Psoas muscle (tissue), 7 donors: ENCODE measurements at regions not wholly inside any gene's neighbourhood (a gene's known extent, or its start where the extent isn't known, plus 50 kb on each side); places are given as distances from the start of the nearest gene placed in this dataset.

Experiments
- ATAC-seq, 4 donors: fragments of 200-7000 bp; cut with Tn5 transposase; one replicate each; pipeline ENCODE4 v1.9.1; 2020; ENCODE audit warnings: moderate library complexity in 3 of 4, mild to moderate bottlenecking in 2 of 4
- DNase-seq, 2 donors: peaks; one replicate each; pipeline ENCODE4 v3.0.0-alpha.2; 2020
- H3K27ac ChIP-seq: fragments of 200-600 bp; one replicate; pipeline ENCODE4 v1.8.0; 2022
- H3K27me3 ChIP-seq, 3 donors: fragments of 200-600 bp in 1 of 3; one replicate each; pipeline versions ENCODE4 v1.6.1 to v1.8.0; 2013 to 2022; ENCODE audit warnings: low read length in 2 of 3, mild to moderate bottlenecking in 2 of 3, moderate library complexity in 1 of 3; ENCODE audit not compliant: insufficient read depth in 3 of 3
- H3K36me3 ChIP-seq, 2 donors: fragments of 200-600 bp in 1 of 2; one replicate each; pipeline versions ENCODE4 v1.6.1 to v1.8.0; 2013 to 2022; ENCODE audit warnings: low read depth in 1 of 2, mild to moderate bottlenecking in 1 of 2, moderate library complexity in 1 of 2; ENCODE audit not compliant: insufficient read depth in 1 of 2
- H3K4me1 ChIP-seq: fragments of 200-600 bp; one replicate; pipeline ENCODE4 v1.8.0; 2022
- H3K4me3 ChIP-seq: fragments of 200-600 bp; one replicate; pipeline ENCODE4 v1.8.0; 2022; ENCODE audit warnings: mild to moderate bottlenecking
- H3K9me3 ChIP-seq: fragments of 200-600 bp; one replicate; pipeline ENCODE4 v1.8.0; 2022
- WGBS, 3 donors: extraction: QIAGEN DNeasy Blood & Tissue Kit; methylation state at CpG; one replicate each; pipeline versions ENCODE4 v1.1.6 to v1.1.7; 2013; 5-methylcytosine and 5-hydroxymethylcytosine counted together
- intact Hi-C, 2 donors: fragments of 100-400 bp; cut with DNase I; formaldehyde crosslinking; loops; one replicate each; pipeline versions ENCODE4 v1.11.0 to v1.14.2; 2022
- TF ChIP-seq, protein P1 (sequence below): fragments of 200-600 bp; IDR thresholded peaks from one replicate; pipeline ENCODE4 v1.8.0; 2022; ENCODE audit warnings: antibody characterized with exemption
- donor health status: healthy with polysubstance abuse.
- donor health status: DM: no; HTN: no; CAD: no; lungs with moderate emphysema.
- donor health status: Bipolar disorder and iron deficiency.
- donor health status: healthy.
- donor health status: DM: yes; HTN: yes; CAD: no.
- donor health status: DM: no; HTN: no; CAD: no.
- donor health status: DM: yes; HTN: yes; CAD: no.

DNA sequence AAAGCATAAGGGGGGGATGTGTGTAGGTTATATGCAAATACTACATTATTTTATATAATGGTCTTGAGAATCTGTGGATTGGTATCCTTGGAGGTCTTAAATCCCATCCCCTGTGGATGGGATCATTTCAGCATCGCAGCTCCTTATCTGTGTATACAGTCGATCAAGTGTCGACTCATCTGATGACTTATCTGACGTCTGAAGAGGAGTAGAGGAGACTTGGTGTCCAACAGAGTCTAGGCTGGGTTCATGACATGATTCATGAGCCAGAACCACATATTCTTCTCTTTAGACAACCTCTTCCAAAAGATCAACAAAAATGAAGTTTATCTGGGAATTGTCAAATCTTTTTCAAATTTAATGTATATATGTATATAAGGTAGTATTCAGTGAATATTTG is 220.7 kb downstream of the NR2F2 start:
- intact Hi-C loops, result no loop called here
- TF ChIP-seq, protein P1, sequence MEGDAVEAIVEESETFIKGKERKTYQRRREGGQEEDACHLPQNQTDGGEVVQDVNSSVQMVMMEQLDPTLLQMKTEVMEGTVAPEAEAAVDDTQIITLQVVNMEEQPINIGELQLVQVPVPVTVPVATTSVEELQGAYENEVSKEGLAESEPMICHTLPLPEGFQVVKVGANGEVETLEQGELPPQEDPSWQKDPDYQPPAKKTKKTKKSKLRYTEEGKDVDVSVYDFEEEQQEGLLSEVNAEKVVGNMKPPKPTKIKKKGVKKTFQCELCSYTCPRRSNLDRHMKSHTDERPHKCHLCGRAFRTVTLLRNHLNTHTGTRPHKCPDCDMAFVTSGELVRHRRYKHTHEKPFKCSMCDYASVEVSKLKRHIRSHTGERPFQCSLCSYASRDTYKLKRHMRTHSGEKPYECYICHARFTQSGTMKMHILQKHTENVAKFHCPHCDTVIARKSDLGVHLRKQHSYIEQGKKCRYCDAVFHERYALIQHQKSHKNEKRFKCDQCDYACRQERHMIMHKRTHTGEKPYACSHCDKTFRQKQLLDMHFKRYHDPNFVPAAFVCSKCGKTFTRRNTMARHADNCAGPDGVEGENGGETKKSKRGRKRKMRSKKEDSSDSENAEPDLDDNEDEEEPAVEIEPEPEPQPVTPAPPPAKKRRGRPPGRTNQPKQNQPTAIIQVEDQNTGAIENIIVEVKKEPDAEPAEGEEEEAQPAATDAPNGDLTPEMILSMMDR, result no peak
- Histone ChIP-seq H3K27me3 (peaks cover 0 to 8% (median 2%) of the 10 kb centered on the region in 3 donors), H3K4me1 (no peaks in the 10 kb centered on the region), H3K9me3 (no peaks in the 10 kb centered on the region), H3K4me3 (no peak overlapping the region), H3K36me3 (no peaks in the 10 kb centered on the region), H3K27ac (no peak overlapping the region)
- DNase-seq (no peak), ATAC-seq (no peak)
- WGBS, 3 donors, result 88 to 95% (median 90%) methylated on average over 4 of the region's 4 CpGs

DNA sequence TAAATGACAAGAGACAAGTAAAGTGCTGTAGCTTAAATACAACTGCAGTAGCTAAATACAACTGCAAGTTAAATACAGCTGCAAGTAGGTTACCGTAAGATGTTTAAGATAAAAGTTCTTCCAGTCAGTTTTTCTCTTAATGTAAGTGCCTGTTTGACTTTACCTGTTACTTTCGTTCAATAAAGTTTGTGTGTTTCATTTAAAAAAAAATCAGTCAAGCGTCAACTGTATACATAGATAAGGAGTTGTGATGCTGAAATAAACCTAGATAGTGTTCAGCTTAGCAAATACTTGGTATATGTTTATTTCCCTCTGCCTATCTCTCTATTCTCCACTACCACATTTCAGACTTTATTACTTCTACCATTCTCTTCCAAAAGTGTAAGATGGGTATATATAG is 221.2 kb downstream of the NR2F2 start:
- ATAC-seq, result no peak

DNA sequence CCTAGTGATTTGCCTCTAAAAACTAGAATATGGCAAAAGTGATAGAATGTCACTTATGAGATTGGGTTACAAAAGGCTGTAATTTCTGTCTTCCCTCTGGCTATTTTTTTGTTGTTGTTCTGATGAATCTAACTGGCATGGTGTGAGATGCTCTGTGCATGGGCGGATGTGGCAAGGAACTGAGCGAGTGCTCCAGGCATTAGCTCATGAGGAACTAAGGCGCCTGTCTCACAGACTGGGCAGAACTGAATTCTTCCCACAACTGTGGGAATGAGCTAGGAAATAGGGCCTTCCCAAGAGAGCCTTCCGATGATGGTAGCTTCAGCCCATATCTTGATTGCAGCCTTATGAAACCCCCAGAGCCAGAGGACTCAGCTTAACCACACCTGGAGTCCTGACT is 222.5 kb downstream of the NR2F2 start:
- ATAC-seq (no peak), DNase-seq (no peak)
- H3K9me3 ChIP-seq, result no peaks in the 10 kb centered on the region
- 69 to 88% (median 79%) methylated on average over 4 of the region's 4 CpGs for WGBS, 3 donors
- TF ChIP-seq, protein P1, result no peak
- H3K36me3 ChIP-seq, result no peaks in the 10 kb centered on the region
- H3K4me3 ChIP-seq, result no peak overlapping the region
- H3K27me3 ChIP-seq, result peaks cover 0 to 8% (median 2%) of the 10 kb centered on the region in 3 donors
- H3K4me1 ChIP-seq, result no peaks in the 10 kb centered on the region
- no peak overlapping the region for H3K27ac ChIP-seq
- intact Hi-C loops, result no loop called here

More for the DNA sequence above, 221.2 kb downstream of the NR2F2 start:
- H3K4me1 ChIP-seq, result no peaks in the 10 kb centered on the region
- H3K27me3 ChIP-seq, result peaks cover 0 to 8% (median 2%) of the 10 kb centered on the region in 3 donors
- TF ChIP-seq, protein P1, result no peak
- no peaks in the 10 kb centered on the region for H3K36me3 ChIP-seq
- H3K9me3 ChIP-seq, result no peaks in the 10 kb centered on the region
- no peak overlapping the region for H3K4me3 ChIP-seq
- WGBS, 3 donors, result 90 to 95% (median 93%) methylated on average over 3 of the region's 3 CpGs
- intact Hi-C loops, result no loop called here
- no peak for DNase-seq
- no peak overlapping the region for H3K27ac ChIP-seq

DNA sequence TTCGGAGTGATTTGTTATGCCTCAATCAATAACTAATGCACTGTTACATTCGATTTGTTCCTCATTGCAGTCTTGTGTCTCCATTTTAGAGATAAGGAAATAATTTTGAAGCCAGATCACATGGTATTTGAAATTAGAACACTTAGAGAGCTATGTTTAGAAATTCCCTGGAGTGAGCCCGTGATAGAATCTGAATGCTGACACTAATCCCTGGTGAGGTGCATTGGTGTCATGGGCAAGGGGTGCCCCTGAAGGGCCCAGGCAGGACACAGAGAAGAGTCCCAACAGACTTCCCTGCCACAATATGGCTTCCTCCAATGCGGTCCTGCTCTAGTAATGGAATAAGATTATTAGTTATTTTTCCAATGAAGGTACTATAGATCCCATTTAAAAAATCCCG is 223.0 kb downstream of the NR2F2 start:
- intact Hi-C loops, result no loop called here
- WGBS, 3 donors, result 70 to 76% (median 70%) methylated on average over 5 of the region's 5 CpGs

DNA sequence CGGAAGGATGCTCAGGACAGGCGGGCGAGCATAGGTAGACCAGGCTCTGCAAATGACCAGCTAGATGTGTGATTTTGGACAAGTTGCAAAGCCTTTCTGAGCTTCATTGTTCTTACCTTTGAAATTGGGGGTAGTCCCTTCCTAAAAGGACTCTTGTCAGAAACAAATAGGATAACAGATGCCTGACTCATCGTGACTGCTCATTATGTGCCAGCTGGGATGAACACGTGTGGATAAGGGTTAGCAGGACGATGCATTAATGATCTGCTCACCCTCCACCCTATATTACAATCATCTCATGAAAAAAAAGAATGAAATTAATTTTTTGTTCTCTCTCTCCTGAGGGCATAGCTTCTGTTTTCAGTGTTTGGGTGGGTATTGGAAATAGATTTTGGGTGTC is 223.4 kb downstream of the NR2F2 start:
- DNase-seq, result no peak
- no peak overlapping the region for H3K4me3 ChIP-seq
- TF ChIP-seq, protein P1, result no peak
- no peak for ATAC-seq
- H3K27ac ChIP-seq, result no peak overlapping the region
- H3K36me3 ChIP-seq, result no peaks in the 10 kb centered on the region
- H3K4me1 ChIP-seq, result no peaks in the 10 kb centered on the region
- no peaks in the 10 kb centered on the region for H3K9me3 ChIP-seq
- intact Hi-C loops, result no loop called here
- 80 to 86% (median 83%) methylated on average over 6 of the region's 6 CpGs for WGBS, 3 donors
- peaks cover 0 to 8% (median 2%) of the 10 kb centered on the region in 3 donors for H3K27me3 ChIP-seq

More for the DNA sequence above, 223.0 kb downstream of the NR2F2 start:
- Histone ChIP-seq H3K4me1 (no peaks in the 10 kb centered on the region), H3K27me3 (peaks cover 0 to 8% (median 2%) of the 10 kb centered on the region in 3 donors), H3K4me3 (no peak overlapping the region), H3K36me3 (no peaks in the 10 kb centered on the region), H3K9me3 (no peaks in the 10 kb centered on the region), H3K27ac (no peak overlapping the region)
- no peak for DNase-seq
- TF ChIP-seq, protein P1, result no peak
- no peak for ATAC-seq
